NCI-H1105 (cell line): ENCODE measurements at regions not wholly inside any gene's neighbourhood (a gene's known extent, or its start where the extent isn't known, plus 50 kb on each side); places are given as distances from the start of the nearest gene placed in this dataset.

Experiments used
- DNase-seq: peaks from one replicate; lab custom pipeline; 2025; lab: John Stamatoyannopoulos, UW

DNA sequence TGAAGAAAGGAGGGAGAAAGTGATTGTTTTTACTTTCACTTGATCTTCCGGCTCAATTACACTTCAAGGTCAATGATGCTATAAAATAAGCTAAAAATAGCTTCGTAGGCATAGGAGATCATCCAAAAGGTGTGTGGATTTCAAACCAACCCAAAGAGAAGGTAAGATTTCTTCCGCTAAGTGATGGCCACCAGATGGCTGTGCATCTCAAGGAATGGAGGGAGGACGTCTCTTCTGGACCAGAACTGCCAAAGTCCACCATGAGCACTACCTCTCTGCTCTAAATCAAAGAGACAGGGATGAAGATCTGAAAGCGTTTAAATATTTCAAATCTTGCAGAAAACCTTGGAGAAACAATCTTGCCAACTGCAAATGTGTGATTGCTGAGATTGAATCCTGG lies 199.1 kb upstream of the ZPLD1 start:
- no peak for DNase-seq

DNA sequence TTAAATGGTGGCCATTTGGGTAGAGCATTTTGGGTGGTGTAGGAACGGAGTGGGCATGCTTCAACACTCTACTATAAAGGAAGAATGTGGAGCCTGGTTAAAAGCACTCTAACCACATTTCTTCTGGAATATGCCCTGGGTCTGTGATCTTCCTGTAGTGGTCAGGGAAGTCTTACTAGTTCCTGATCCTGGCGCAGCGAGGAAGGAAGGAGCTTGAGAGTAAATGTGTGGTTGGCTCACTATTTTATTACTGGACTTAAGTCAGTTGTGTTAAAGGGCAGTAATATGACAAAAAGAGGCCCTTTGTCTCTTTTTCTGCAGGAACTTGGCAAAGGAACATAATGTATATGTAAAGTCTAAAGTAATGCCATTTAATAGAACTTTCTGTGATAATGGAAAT lies 197.6 kb upstream of the ZPLD1 start:
- DNase-seq = no peak

DNA sequence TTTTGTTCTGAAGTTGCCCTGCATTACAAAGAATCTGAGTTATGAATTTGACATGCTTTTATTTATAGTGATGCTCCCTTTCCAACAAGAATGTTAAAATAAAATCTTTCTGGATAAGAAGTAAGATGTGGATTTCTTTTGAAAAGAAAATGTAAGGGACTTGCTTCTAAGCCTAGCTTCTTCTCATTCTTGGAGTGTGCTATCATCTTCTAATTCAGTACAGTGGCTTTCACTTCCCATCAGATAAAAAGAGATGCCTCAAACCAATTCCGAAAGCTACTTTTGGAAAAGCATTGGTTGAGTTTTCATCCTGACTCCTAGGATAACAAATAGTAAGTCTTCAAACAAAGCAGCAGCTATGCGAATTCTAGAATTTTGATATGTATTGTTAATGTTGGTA lies 197.0 kb upstream of the ZPLD1 start:
- DNase-seq = no peak

DNA sequence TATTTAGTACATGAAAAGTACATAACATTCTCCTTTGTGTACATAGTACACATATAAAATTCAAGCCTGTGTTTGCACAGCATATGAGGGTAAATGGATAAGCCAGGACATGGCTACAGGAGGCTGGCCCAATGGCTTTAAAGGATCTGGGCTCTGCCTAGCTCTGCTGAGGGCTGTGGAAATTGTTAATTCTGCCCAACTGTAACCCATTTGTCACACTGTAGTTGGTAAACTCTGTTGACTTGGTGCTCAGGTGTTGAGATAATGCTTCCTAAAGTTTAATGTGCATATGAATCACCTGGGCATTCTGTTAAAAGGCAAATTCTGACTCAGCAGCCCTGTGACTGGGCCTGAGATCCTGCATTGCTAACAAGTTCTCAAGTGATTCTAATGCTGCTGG lies 196.5 kb upstream of the ZPLD1 start:
- DNase-seq = no peak

DNA sequence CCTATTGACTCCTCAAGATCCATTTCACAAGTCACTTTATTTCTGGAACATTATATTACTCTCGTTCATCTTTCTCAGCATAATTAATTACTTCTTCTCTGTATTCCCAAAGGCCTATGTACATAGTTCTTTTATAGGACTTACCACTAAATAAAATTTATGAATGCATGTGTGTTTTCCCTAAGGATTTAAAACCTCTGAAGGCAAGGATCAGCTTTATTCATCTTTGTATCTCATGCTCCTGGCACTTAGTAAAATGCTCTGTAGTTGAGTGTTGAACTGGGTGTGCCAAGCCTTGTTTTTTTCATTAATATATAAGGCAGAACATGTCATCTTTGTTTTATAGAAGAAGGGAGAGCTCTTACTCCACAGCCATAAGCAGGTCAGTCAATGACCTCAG lies 194.1 kb upstream of the ZPLD1 start:
- no peak for DNase-seq

DNA sequence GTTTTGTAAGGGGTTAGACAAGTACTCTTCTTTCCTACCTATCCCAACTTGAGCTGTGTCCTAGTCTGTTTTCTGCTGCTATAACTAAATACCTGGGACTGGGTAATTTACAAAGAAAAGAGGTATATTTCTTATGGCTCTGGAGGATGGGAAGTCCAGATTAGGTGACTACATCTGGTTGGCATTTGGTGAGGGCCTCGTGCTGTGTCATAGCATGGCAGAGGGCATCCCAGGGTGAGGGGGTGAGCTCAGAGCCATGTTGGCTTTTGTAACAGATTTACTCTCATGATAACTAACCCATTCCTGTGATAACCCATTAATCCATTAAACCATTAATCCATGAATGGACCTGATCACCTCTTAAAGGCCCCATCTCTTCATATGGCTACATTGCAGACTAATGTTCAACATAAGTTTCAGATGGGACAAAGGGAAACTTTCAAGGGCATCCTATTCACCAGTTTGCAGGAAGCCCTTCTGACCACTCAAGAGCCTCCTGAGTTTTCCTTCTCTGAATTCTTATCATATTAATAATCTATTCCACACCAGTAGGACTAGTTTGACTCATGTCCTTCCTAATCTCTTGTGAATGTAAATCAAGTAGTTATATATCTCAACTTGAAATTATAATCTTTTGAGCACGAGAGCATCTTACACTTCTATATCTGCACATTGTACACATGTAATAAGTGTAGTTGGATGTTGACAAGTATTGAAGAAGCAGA lies 185.7 kb upstream of the ZPLD1 start:
- DNase-seq = no peak

DNA sequence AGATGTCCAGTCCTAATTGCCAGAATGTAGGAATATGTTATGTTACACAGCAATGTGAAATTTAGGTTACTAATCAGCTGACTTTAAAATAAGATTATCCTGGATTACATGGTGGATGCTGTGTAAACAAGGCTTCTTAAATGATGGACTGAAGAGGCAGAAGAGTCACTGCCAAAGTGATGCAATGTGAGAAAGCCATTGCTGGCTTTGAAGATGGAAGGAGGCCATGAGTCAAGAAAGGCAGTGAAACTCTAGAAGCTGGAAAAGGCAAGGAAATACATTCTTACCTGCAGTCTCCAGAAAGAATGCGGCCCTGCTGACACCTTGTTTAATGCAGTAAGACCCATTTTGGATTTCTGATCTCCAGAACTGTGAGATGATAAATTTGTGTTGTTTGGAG lies 179.1 kb upstream of the ZPLD1 start:
- DNase-seq = no peak

DNA sequence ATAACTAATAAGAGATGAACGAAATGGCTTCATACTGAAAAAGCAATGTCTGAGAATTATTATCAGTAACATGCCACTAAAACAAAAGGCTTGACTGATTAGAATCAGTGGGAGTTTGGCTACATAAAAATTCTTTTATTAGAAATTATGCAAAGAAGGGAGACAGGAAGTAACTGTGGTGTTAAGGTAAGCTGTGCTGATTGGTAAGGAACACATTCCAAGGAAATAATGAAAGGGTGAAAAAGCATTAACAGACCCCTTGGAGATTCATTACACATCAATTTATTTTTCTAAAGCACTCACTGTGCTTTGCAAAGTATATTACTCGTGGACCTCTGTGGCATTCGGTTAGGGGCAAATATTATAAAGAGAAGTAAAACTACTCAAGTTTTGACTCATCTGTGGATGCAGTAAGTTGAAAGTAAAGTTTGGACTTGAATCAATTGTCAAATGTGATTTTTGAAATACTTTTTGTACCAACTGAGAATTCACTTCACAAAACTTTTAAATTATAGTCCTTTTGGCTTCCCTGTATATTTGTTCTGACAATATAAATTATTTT lies 176.1 kb upstream of the ZPLD1 start:
- DNase-seq = no peak

DNA sequence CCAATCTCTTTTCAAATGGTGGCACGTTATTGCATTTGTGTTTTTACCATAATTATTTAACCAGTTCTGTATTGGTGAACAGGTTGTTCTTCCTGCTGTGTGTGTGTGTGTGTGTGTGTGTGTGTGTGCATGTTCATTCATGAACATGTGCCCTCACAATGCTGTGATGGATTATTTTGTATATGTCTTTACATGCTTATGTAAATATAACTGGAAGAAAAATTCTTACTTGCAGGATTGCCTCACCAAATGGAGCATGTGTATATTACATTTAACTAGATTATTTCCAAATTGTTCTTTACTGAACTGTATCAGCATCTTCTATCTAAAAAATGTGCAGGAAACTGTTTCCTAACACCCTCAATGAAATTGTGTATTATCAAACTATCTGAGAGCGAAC lies 175.2 kb upstream of the ZPLD1 start:
- DNase-seq = no peak

DNA sequence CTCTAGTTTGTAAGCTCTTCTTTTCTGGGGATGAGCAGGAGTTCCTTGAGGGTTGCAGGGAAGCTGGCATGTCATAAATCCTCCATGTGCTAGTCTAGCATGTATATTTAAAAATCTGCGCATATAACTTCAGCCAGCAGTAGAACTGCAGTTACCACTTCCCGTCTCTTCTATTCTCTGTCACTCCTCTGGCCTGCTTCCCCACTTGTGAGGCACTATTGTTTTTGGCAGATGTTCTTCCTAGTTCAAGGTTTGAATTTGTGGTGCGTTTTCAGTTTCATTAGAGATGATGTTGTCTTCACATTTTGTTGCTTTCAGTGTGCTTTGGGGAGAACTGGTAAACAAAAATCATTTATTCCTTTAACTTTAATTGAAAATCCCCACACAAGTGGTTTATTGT lies 169.1 kb upstream of the ZPLD1 start:
- no peak for DNase-seq

DNA sequence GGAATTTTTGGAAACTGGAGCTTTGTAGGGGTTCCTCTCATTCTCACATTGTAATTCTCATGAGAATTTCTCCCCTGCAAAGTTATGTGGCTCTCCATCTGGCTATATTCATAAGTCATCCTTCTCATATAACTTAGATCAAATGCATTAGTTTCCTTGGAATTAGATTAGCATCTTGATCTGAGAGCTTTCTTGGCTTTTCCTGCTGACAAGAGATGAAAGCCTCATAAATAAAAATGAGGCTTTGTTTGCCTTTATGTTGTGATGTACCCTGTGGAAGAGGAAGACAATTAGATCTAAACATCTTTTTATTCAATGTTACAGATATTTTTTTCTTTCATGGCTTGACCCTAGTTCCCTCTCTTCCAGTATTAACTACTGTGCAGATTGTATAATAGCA lies 165.4 kb upstream of the ZPLD1 start:
- no peak for DNase-seq

DNA sequence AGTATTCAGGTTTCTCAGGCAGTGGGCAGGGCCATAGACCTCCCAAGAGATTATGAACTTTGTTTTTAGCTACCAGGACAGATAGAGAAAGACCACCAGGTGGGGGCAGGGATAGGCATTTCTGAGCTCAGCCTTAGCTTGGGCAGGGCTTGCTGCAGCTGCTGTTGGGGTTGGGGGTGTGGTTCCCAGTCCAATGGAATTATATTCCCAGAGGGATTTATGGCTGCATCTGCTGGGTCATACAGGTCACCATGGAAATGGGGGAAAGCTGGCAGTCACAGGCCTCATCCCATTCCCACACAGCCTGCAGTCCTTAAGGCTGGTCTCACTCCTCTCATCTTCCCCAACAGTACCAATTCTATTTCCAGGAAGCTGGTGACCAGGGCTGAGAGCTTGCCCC lies 144.6 kb upstream of the ZPLD1 start:
- no peak for DNase-seq

DNA sequence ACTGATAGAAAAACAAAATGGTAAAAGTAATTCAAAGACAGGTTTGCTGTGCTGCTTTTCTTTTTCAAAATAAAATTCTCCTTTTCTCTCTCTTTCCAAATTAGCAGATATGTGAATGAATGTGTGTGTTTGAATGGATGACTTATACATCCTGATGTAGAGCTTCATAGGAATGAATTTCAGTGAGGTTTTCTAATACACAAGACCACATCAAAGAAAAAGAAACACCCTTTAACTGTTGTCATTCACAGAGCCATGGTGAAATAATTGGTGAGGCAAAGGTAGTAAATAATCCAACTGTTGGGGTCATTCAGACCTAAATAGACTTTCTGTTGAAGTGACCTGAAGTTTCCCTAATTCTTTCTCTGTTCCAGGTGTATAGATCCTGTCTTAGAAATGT lies 139.1 kb upstream of the ZPLD1 start:
- DNase-seq = no peak

DNA sequence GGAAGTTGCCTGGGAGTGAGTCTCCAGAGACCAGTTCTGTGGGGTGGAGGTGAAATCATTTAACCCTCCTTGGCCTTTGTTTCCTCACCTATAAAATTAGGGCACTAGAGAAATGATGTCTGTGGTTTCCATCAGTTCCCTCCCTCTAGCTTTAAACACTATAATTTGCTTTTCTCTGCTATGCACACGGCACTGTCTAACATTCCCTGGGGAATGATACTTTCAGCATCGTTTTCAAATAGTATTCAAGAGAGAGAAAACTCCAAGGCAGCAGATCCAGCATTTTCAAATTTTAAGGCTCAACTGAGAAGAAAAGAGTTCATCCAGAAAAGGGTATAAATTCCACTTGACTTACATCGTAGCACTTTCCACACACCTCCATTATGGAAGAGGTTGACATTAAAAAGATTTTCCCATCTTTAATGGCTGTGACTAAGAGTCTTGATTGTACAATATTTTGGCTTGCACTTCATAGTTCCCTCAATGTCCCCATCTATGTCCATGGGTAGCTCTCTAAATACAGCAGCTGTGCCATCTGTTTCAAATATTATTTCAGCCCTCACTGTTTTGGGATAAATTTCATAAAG lies 137.7 kb upstream of the ZPLD1 start:
- DNase-seq = no peak

DNA sequence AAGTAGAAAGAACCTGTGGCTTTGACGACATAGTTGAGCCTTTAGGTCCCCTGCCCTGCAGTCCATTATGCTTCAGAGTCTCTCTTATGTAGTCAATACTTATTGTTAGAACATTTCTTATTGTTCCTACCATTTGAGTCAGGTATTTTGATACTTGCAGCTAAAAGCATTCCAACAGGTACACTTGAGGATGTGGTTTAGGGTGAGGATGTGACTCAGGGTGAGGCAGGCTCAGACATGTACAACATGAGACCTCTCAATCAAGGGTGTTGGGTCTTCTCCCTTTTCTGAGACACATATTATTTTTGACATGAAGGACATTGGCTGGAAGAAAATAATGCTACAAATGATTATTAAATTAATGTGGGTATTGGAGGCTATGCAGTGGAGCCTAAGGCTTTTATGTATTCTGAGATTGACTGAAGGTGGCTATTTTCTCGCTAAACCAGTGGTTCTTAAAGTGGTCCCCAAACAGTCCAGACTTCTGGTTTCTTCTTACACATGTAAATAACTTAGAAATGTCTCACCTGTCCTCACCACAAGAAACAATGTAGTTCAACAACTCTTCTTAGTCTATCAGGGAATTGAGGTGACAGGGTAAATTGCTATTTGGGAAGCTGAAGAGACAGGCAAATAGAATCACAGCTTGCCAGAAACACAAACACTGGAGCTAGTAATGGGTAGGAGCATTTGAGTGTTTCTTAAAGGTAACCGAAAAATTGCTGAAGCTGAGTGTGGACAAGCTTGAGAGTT lies 135.5 kb upstream of the ZPLD1 start:
- DNase-seq = no peak

DNA sequence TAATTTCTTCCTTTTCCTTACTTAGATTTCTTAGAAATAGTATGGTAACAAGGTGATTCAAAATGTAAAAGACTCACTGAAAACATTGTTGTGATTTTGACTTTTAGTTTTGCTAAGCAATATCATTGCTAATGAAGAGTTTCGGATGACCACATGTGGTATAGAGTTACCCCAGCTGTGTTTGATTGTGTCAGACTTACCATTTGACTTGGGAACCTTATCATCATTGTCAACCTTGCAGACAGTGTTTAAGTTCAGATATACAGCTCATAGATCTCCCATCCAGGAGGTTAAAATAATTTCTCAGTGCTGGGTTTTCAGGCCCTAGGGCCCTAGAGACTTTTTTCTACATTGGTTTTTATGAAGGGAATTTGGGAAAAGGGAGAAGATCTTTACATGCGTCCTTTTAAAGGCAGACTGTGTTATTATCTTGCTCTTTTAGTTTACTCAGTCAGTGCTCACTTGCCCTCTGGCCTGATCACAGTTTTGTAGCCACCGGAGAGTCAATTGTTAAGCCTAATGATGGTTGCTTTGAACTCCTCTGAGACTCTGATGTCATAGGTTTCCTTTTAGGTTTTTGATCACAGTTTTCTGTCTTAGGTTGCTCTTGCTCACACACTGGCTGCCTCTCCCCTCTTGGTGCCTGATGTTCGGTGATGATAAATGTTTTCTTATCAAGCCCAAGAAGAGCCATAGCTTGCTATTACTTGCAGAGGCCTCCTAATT lies 133.5 kb upstream of the ZPLD1 start:
- DNase-seq = no peak

DNA sequence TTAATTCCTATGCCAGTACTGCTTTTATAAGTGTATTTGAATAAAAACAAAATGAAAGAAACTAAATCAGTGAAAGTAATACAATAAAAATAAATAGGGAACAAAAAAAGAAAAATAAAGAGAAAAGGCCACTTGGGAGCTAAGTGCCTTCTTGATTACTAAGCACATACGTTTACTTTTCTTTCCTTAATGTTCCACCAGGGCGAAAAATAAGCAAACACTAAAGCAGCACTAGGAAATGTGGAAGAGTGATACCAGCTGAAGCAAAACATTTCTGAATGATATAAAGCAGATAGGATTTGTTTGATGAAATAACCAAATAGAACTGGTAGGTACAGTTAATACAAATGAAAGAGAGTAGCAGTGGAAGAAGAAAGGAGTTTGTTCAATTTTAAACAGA lies 132.8 kb upstream of the ZPLD1 start:
- DNase-seq = no peak

DNA sequence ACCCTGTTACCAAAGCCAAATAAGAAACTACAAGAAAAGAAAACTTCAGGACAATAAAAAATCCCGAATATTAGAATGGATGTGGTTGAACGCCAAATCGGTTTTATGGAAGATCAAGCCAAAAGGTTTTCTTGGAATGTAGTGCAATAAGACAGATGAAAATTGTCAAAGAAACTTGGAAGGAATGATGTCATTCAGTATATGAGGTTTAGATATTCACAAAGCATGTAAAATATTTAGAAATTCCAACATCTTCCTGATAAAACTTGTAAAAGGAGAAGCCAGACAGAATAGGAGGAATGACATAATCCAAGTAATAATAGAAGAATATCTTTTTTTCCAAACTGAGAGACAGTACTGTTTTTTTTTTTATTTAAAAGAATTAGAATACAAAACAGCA lies 130.3 kb upstream of the ZPLD1 start:
- no peak for DNase-seq

DNA sequence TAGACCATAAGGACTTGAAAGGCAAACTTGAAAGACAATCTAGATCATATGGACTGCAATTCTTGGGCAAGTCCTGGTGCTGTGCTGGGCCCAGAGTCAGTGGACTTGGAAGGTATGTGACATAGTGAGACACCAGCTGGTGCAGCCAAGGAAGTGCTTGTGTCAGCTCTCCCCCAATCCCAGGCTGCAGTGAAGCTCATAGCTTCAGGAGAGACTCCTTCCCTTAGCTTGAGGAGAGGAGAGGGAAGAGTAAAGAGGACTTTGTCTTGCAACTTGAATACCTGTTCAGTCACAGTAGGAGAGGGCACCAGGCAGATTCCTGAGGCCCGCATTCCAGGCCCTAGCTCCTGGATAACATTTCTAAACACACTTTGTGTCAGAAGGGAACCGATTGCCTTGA lies 127.4 kb upstream of the ZPLD1 start:
- no peak for DNase-seq

DNA sequence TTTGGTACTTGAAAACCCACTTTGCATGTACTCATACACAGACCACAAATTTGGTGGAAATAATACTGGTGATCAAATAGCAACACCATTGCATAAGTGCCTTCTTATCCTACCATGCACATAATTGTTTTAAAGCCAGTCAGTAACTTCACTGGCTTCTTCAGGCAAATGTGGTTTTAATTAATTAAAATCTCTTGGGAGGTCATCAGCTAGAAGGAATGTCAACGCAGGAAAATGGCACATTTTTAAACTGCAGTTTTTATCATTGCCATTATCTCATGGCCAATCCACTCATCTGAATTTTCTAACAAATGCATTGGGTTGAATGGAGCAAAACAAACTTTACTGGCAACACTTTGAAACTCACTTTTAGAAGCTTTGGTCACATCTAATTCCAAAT lies 105.7 kb upstream of the ZPLD1 start:
- no peak for DNase-seq

DNA sequence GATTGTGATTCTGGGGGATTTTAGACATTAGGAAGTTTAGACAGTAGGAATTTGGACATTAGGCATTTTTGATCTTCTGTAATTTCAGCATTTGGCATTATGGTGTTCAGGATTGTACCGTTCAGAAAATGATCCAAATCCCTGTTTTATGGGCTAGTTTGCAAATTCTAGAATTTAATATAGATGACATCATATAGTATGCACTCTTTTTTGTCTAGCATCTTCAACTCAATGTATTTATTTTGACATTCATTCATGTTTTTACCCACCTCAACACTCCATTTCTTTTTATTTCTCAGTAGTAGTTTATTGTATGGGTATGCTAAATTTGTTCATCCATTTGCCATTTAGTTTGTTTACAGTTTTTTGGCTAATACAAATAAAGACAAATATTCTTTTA lies 105.3 kb upstream of the ZPLD1 start:
- no peak for DNase-seq

DNA sequence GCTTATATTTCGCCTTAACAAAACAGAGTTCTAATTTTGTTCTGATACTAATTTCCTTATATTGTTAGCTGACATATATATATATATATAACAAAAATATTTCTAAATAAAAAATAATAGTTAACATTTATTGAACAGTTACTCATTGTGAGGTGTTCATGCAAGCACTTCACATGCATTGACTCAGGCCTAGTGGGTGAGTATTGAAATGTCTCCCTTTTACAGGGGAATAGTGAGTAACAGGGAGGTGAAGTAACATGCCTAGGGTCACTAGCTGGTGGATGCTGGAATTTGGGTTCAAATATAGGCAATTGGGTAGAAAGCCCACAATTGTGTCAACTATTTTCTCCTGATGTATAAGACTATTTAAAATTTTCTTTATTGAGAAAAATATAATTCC lies 102.6 kb upstream of the ZPLD1 start:
- DNase-seq = no peak

DNA sequence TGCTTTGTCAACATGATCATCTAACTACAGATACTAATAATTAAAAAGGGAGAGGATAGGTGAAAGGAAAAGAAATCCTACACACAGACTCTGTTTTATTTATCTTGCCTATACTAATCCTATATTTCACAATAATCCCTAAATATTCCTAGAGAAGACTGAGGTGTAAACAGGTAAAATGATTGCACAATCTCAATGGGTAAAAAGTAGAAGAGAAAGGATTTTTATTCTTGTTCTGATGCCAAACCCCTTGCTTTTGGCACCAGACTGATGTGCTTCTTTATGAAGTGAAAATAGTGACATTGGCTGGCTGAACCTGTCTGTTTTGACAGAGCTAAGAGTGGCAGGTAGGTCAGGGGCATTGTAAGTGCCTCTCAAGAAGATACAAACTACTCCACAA lies 101.9 kb upstream of the ZPLD1 start:
- DNase-seq = no peak
